ENCODE measurements at regions not wholly inside any gene's neighbourhood (a gene's known extent, or its start where the extent isn't known, plus 50 kb on each side); places are given as distances from the start of the nearest gene placed in this dataset.

GRCh38 chr1:104787866-104788510 is 1038.3 kb downstream of the AMY1C start:
- TF ChIP-seq CTCF (conservative IDR thresholded peaks at IDR 0.05; ENCODE audit: low read depth, low read length) = no peak
- no peak for TF ChIP-seq EZH2 (IDR thresholded peaks at IDR 0.05; ENCODE audit: borderline replicate concordance, low read depth, low read length, poor library complexity, severe bottlenecking)

All from A673 (cell line).